Right atrium auricular region (tissue), 2 donors: ENCODE measurements at regions not wholly inside any gene's neighbourhood (a gene's known extent, or its start where the extent isn't known, plus 50 kb on each side); places are given as distances from the start of the nearest gene placed in this dataset.

Experiments
- DNase-seq: peaks from one replicate; pipeline ENCODE4 v3.0.0-alpha.2; 2019; ENCODE audit warnings: low spot score
- H3K27ac ChIP-seq, 2 donors: fragments of 200-600 bp; sonication (generic); 1 replicate in 1 of 2; 2 replicates in 1 of 2; pipeline ENCODE4 v1.5.1; 2016 to 2019
- H3K27me3 ChIP-seq, 2 donors: fragments of 200-600 bp; sonication (generic); one replicate each; pipeline versions ENCODE4 v1.5.1 to v1.6.0; 2017 to 2019
- H3K36me3 ChIP-seq: fragments of 200-600 bp; sonication (generic); one replicate; pipeline ENCODE4 v1.5.1; 2016
- H3K4me1 ChIP-seq, 2 donors: fragments of 200-600 bp; sonication (generic); one replicate each; pipeline versions ENCODE4 v1.5.1 to v1.6.0; 2017 to 2019
- H3K4me3 ChIP-seq, 2 donors: fragments of 200-600 bp; sonication (generic); 1 replicate in 1 of 2; 2 replicates in 1 of 2; pipeline ENCODE4 v1.5.1; 2017 to 2019; ENCODE audit warnings: mild to moderate bottlenecking in 1 of 2, moderate library complexity in 1 of 2
- H3K9me3 ChIP-seq, 2 donors: fragments of 200-600 bp; sonication (generic); one replicate each; pipeline ENCODE4 v1.5.1; 2019
- TF ChIP-seq, protein P1 (sequence below), 2 donors: fragments of 200-600 bp; sonication (generic); IDR thresholded peaks; one replicate each; pipeline ENCODE4 v1.5.1; 2019; ENCODE audit warnings: antibody characterized with exemption in 2 of 2

- H3K27ac ChIP-seq: no peak overlapping the region
- TF ChIP-seq, protein P1, sequence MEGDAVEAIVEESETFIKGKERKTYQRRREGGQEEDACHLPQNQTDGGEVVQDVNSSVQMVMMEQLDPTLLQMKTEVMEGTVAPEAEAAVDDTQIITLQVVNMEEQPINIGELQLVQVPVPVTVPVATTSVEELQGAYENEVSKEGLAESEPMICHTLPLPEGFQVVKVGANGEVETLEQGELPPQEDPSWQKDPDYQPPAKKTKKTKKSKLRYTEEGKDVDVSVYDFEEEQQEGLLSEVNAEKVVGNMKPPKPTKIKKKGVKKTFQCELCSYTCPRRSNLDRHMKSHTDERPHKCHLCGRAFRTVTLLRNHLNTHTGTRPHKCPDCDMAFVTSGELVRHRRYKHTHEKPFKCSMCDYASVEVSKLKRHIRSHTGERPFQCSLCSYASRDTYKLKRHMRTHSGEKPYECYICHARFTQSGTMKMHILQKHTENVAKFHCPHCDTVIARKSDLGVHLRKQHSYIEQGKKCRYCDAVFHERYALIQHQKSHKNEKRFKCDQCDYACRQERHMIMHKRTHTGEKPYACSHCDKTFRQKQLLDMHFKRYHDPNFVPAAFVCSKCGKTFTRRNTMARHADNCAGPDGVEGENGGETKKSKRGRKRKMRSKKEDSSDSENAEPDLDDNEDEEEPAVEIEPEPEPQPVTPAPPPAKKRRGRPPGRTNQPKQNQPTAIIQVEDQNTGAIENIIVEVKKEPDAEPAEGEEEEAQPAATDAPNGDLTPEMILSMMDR (IDR thresholded peaks at IDR 0.05): no peak
- no peaks in the 10 kb centered on the region for H3K9me3 ChIP-seq
- no peak overlapping the region for H3K4me3 ChIP-seq
- no peaks in the 10 kb centered on the region for H3K36me3 ChIP-seq
- H3K27me3 ChIP-seq: no peaks in the 10 kb centered on the region
- H3K4me1 ChIP-seq: no peaks in the 10 kb centered on the region
- no peak for DNase-seq
These were observed 102.3 kb downstream of the TNFSF18 start for GRCh38 chr1:172948457-172948856.

DNA sequence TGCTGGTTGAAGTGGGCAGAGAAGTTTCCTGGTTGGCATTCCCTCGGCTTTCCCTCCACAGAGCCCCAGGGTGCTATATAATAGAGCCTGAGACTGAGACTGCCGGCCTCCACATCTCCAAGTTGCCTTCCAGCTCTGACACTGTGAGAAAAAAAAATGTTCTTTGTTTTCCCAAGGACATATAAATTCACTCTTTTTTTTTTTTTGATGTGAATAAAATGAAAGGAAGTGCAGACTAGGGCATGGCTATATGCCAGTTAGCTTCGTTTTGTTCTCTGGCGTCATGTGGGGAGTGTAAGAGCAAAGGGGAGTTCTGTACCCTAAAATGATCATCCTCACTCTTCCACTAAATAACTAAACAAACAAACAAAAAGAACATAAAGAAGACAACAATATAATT is 101.6 kb downstream of the TNFSF18 start:
- H3K27me3 ChIP-seq: no peaks in the 10 kb centered on the region
- H3K36me3 ChIP-seq: no peaks in the 10 kb centered on the region
- no peak for DNase-seq
- TF ChIP-seq, protein P1 (IDR thresholded peaks at IDR 0.05): no peak
- H3K4me1 ChIP-seq: no peaks in the 10 kb centered on the region
- no peak overlapping the region for H3K27ac ChIP-seq
- H3K4me3 ChIP-seq: no peak overlapping the region
- H3K9me3 ChIP-seq: no peaks in the 10 kb centered on the region

DNA sequence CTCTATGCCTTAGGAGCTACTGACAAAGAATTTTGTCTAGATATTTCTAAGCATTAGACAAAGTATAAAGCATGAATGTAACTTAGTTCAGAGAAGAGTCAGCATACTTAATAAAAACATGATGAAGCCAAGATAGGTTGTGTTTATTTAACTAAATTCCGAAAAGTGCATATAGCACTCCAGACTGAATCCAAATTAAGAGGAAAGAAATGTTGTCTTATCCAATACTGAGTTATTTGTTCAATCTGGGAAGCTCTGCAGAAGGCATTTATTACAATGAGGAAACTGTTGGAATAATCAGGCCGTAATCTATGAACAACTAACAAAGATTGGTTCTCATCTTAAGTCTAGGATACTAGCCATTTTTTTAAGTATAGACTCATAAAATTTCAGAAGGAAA is 100.2 kb downstream of the TNFSF18 start:
- Histone ChIP-seq H3K4me3 (no peak overlapping the region), H3K9me3 (no peaks in the 10 kb centered on the region), H3K27ac (no peak overlapping the region), H3K4me1 (no peaks in the 10 kb centered on the region), H3K27me3 (no peaks in the 10 kb centered on the region), H3K36me3 (no peaks in the 10 kb centered on the region)
- DNase-seq: no peak
- TF ChIP-seq, protein P1 (IDR thresholded peaks at IDR 0.05): no peak

GRCh38 chr1:172951730-172952365 is 98.9 kb downstream of the TNFSF18 start:
- Histone ChIP-seq H3K4me1 (no peaks in the 10 kb centered on the region), H3K36me3 (no peaks in the 10 kb centered on the region), H3K27ac (no peak overlapping the region), H3K9me3 (no peaks in the 10 kb centered on the region), H3K4me3 (no peak overlapping the region), H3K27me3 (no peaks in the 10 kb centered on the region)
- TF ChIP-seq, protein P1 (IDR thresholded peaks at IDR 0.05): no peak
- no peak for DNase-seq

DNA sequence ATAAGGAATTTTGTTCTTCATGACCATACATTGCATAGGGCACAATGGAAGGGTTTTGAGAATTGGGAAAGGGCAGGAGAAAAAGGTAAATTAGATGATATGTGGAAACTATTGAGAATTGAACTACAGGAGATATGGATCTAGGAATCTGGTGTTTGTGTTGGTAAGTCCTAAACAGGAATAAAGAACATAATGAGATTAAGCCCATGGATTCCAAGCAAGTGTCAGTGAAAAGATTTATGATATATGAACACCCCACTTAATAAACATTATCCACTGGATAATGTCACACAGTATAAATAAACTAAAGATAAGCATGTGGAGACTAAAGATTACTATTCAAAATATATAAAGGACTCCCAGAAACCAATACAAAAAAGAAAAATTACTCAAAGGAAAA is 98.2 kb downstream of the TNFSF18 start:
- Histone ChIP-seq H3K27me3 (no peaks in the 10 kb centered on the region), H3K4me1 (no peaks in the 10 kb centered on the region), H3K36me3 (no peaks in the 10 kb centered on the region), H3K27ac (no peak overlapping the region), H3K4me3 (no peak overlapping the region), H3K9me3 (no peaks in the 10 kb centered on the region)
- DNase-seq: no peak
- TF ChIP-seq, protein P1 (IDR thresholded peaks at IDR 0.05): no peak
